Parathyroid adenoma (tissue), 2 donors: ENCODE measurements at regions not wholly inside any gene's neighbourhood (a gene's known extent, or its start where the extent isn't known, plus 50 kb on each side); places are given as distances from the start of the nearest gene placed in this dataset.

Source experiments
- H2AFZ ChIP-seq: fragments of 300-600 bp; sonication (generic); one replicate; pipeline ENCODE4 v1.7.0; 2017; ENCODE audit warnings: antibody characterized with exemption, mild to moderate bottlenecking
- H3K27ac ChIP-seq: fragments of 300-600 bp; sonication (generic); one replicate; pipeline ENCODE4 v1.7.0; 2017
- H3K27me3 ChIP-seq: fragments of 300-600 bp; sonication (generic); one replicate; pipeline ENCODE4 v1.7.0; 2017; ENCODE audit warnings: low read length; ENCODE audit not compliant: control insufficient read depth, insufficient read depth
- H3K36me3 ChIP-seq: fragments of 300-600 bp; sonication (generic); one replicate; pipeline ENCODE4 v1.7.0; 2017; ENCODE audit warnings: low read length; ENCODE audit not compliant: control insufficient read depth, insufficient read depth
- H3K4me1 ChIP-seq: fragments of 300-600 bp; sonication (generic); one replicate; pipeline ENCODE4 v1.7.0; 2017; ENCODE audit warnings: control low read depth
- H3K4me2 ChIP-seq: fragments of 300-600 bp; sonication (generic); one replicate; pipeline ENCODE4 v1.7.0; 2017; ENCODE audit warnings: low read length
- H3K4me3 ChIP-seq: fragments of 300-600 bp; sonication (generic); one replicate; pipeline ENCODE4 v1.7.0; 2017; ENCODE audit warnings: low read depth, low read length
- H3K79me2 ChIP-seq: fragments of 300-600 bp; sonication (generic); one replicate; pipeline ENCODE4 v1.7.0; 2017; ENCODE audit warnings: control low read depth
- H3K9ac ChIP-seq: fragments of 300-600 bp; sonication (generic); one replicate; pipeline ENCODE4 v1.7.0; 2017; ENCODE audit warnings: mild to moderate bottlenecking
- H3K9me3 ChIP-seq: fragments of 300-600 bp; sonication (generic); one replicate; pipeline ENCODE4 v1.7.0; 2017; ENCODE audit warnings: low read length; ENCODE audit not compliant: control insufficient read depth
- CTCF ChIP-seq: fragments of 300-600 bp; sonication (generic); IDR thresholded peaks from one replicate; pipeline ENCODE4 v1.7.0; 2017; ENCODE audit warnings: antibody characterized with exemption, mild to moderate bottlenecking
- donor health status: primary hyperparathyroidism.

GRCh38 chr1:25048728-25049127 is 118.7 kb upstream of the RUNX3 start:
- Histone ChIP-seq H3K27me3 (no peaks in the 10 kb centered on the region), H2AFZ (no peak overlapping the region), H3K9ac (no peak overlapping the region), H3K36me3 (no peaks in the 10 kb centered on the region), H3K27ac (no peak overlapping the region), H3K4me1 (no peaks in the 10 kb centered on the region), H3K4me3 (no peak overlapping the region), H3K9me3 (no peaks in the 10 kb centered on the region), H3K79me2 (no peaks in the 10 kb centered on the region), H3K4me2 (no peak overlapping the region)
- no peak for TF ChIP-seq CTCF

DNA sequence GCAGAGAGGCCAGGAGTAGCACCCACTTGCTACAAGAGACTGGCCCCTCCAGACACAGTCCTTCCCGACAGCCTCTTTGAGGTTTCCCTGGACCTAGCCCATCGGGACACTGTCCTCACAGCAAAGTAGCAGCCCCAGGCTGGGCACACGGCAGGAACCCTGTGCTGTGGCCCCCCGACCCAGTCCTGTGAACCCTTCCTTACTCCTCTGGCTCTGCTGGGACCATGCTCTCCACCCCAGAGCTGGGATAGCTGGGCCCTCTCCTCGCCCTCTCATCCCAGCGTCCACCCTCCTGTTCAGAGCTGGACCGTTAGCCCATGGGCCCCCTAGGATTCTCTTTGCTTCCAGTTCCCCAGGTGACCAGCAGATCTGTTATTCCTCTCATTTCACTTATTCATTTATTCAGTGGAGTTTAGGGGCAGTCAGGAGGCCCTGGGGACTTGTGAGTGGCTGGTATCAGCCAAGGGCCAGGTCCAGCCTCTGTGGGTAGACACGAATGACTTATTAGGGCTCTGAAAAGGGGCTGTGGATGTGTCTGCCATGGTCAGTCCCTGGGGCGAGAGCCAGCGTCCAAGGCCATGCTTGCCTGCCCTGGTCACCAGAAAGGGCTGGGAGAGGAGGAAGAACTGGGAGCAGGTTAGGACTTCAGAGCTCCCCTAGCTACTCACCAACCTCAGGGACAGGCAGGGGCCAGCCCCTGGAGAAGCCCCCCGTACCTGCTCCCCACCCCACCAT is 117.6 kb upstream of the RUNX3 start:
- H3K27me3 ChIP-seq = no peaks in the 10 kb centered on the region
- H3K79me2 ChIP-seq = no peaks in the 10 kb centered on the region
- H3K9me3 ChIP-seq = no peaks in the 10 kb centered on the region
- no peak for TF ChIP-seq CTCF
- H3K4me3 ChIP-seq = no peak overlapping the region
- H3K9ac ChIP-seq = no peak overlapping the region
- no peak overlapping the region for H3K27ac ChIP-seq
- H3K36me3 ChIP-seq = no peaks in the 10 kb centered on the region
- no peak overlapping the region for H3K4me2 ChIP-seq
- H2AFZ ChIP-seq = no peak overlapping the region
- no peaks in the 10 kb centered on the region for H3K4me1 ChIP-seq

GRCh38 chr1:25046194-25046532 is 116.1 kb upstream of the RUNX3 start:
- Histone ChIP-seq H3K4me2 (no peak overlapping the region), H2AFZ (no peak overlapping the region), H3K27ac (no peak overlapping the region), H3K27me3 (no peaks in the 10 kb centered on the region), H3K79me2 (no peaks in the 10 kb centered on the region), H3K9ac (no peak overlapping the region), H3K4me1 (no peaks in the 10 kb centered on the region), H3K36me3 (no peaks in the 10 kb centered on the region), H3K9me3 (no peaks in the 10 kb centered on the region), H3K4me3 (no peak overlapping the region)
- no peak for TF ChIP-seq CTCF

DNA sequence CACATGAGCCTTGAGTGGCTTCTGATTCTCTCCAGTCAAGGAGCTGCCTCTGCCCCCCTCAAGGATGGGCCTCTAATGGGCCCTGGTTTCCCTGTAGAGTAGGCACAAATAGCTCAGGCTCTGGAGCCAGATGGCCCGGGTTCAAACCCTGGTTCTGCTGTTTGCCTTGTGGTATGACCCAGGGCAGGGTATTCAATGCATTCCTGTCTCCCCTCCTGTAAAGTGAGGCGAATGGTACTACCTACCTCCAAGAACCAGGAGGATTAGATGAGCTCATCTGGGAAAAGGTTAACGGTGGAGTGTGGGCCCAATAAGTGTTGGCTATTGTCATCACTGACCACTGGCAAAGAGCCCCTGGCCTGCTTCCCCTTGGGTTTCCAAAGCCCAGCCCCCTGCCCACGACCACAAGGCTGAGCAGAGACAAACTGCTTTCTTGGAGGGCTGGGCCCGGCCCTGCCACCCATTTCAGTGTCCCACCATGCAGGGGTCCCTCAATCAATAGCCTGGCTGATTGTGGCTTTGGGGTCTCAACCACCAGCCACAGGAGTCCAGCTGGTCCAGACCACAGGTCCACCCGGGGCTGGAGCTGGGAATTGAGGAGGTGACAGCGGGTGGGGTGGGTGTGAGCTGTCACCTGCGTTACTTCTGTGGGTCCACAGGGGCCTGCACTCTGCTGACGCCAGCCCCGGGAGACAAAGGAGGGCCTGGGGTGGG is 115.6 kb upstream of the RUNX3 start:
- TF ChIP-seq CTCF = no peak
- H3K9ac ChIP-seq = no peak overlapping the region
- no peak overlapping the region for H3K4me2 ChIP-seq
- no peak overlapping the region for H3K4me3 ChIP-seq
- no peaks in the 10 kb centered on the region for H3K9me3 ChIP-seq
- H3K79me2 ChIP-seq = no peaks in the 10 kb centered on the region
- no peak overlapping the region for H2AFZ ChIP-seq
- no peak overlapping the region for H3K27ac ChIP-seq
- no peaks in the 10 kb centered on the region for H3K4me1 ChIP-seq
- no peaks in the 10 kb centered on the region for H3K36me3 ChIP-seq
- H3K27me3 ChIP-seq = no peaks in the 10 kb centered on the region

DNA sequence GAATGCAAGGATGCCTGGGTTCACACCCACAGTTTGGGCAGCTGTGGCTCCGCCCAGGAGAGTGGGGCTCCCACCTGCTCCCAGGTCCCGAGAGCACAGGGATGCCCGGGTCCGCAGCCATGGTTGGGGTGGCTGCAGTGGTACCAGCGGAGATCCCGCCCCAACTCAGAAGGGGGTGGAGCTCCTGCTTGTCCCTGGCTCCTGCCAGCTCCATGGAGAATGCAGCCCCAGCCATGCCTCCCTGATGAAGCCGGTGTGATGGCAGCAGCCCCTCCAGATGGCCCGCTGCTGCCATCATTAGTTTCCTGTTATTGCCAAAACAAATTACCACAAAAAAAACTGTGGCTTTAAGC is 113.1 kb upstream of the RUNX3 start:
- no peak overlapping the region for H3K4me2 ChIP-seq
- H3K9ac ChIP-seq = no peak overlapping the region
- no peaks in the 10 kb centered on the region for H3K79me2 ChIP-seq
- H3K4me3 ChIP-seq = no peak overlapping the region
- H3K4me1 ChIP-seq = no peaks in the 10 kb centered on the region
- H3K27me3 ChIP-seq = no peaks in the 10 kb centered on the region
- no peaks in the 10 kb centered on the region for H3K9me3 ChIP-seq
- no peak overlapping the region for H3K27ac ChIP-seq
- H3K36me3 ChIP-seq = no peaks in the 10 kb centered on the region
- no peak overlapping the region for H2AFZ ChIP-seq
- no peak for TF ChIP-seq CTCF
